ENCODE measurements at regions not wholly inside any gene's neighbourhood (a gene's known extent, or its start where the extent isn't known, plus 50 kb on each side); places are given as distances from the start of the nearest gene placed in this dataset.

GRCh38 chr9:81492710-81493447 is 196.5 kb downstream of the TLE1 start:
- no peaks in the 10 kb centered on the region for H3K9me3 ChIP-seq (ENCODE audit: control insufficient read depth in 2 of 2, insufficient read depth in 1 of 2, low read length in 1 of 2)
- no peaks in the 10 kb centered on the region for H3K27me3 ChIP-seq (ENCODE audit: control insufficient read depth in 2 of 2, insufficient read depth in 1 of 2, low read length in 1 of 2)
- H3K27ac ChIP-seq (ENCODE audit: low read depth in 1 of 2, low read length in 1 of 2), result no peak overlapping the region
- H3K4me3 ChIP-seq (ENCODE audit: low read length in 2 of 2), result no peak overlapping the region
- DNase-seq (ENCODE audit: low read depth in 6 of 9, low spot score in 9 of 9), result no peak
- peaks cover 2 to 14% of the 10 kb centered on the region in 2 donors for H3K4me1 ChIP-seq (ENCODE audit: control insufficient read depth in 2 of 2, insufficient read depth in 2 of 2, low read length in 2 of 2)
- WGBS, result 26% methylated on average over 1 of the region's 1 CpG
- no peaks in the 10 kb centered on the region for H3K36me3 ChIP-seq (ENCODE audit: control insufficient read depth in 2 of 2, insufficient read depth in 2 of 2, low read length in 1 of 2)

GRCh38 chr9:81490605-81491331 is 198.6 kb downstream of the TLE1 start:
- 98% methylated on average over 5 of the region's 5 CpGs for WGBS
- peaks cover 2 to 14% of the 10 kb centered on the region in 2 donors for H3K4me1 ChIP-seq (ENCODE audit: control insufficient read depth in 2 of 2, insufficient read depth in 2 of 2, low read length in 2 of 2)
- no peak overlapping the region for H3K4me3 ChIP-seq (ENCODE audit: low read length in 2 of 2)
- H3K36me3 ChIP-seq (ENCODE audit: control insufficient read depth in 2 of 2, insufficient read depth in 2 of 2, low read length in 1 of 2), result no peaks in the 10 kb centered on the region
- H3K27me3 ChIP-seq (ENCODE audit: control insufficient read depth in 2 of 2, insufficient read depth in 1 of 2, low read length in 1 of 2), result no peaks in the 10 kb centered on the region
- H3K27ac ChIP-seq (ENCODE audit: low read depth in 1 of 2, low read length in 1 of 2), result no peak overlapping the region
- no peaks in the 10 kb centered on the region for H3K9me3 ChIP-seq (ENCODE audit: control insufficient read depth in 2 of 2, insufficient read depth in 1 of 2, low read length in 1 of 2)
- no peak for DNase-seq (ENCODE audit: low read depth in 6 of 9, low spot score in 9 of 9)

GRCh38 chr9:81489046-81489445 is 200.3 kb downstream of the TLE1 start:
- WGBS, result 6% methylated on average over 1 of the region's 1 CpG
- H3K4me3 ChIP-seq (ENCODE audit: low read length in 2 of 2), result no peak overlapping the region
- peak in 7 of 9 donors; percentile 16 to 59 (median 26) for DNase-seq (ENCODE audit: low read depth in 6 of 9, low spot score in 9 of 9)
- H3K36me3 ChIP-seq (ENCODE audit: control insufficient read depth in 2 of 2, insufficient read depth in 2 of 2, low read length in 1 of 2), result no peaks in the 10 kb centered on the region
- H3K27ac ChIP-seq (ENCODE audit: low read depth in 1 of 2, low read length in 1 of 2), result no peak overlapping the region
- no peaks in the 10 kb centered on the region for H3K9me3 ChIP-seq (ENCODE audit: control insufficient read depth in 2 of 2, insufficient read depth in 1 of 2, low read length in 1 of 2)
- peaks cover 2 to 14% of the 10 kb centered on the region in 2 donors for H3K4me1 ChIP-seq (ENCODE audit: control insufficient read depth in 2 of 2, insufficient read depth in 2 of 2, low read length in 2 of 2)
- H3K27me3 ChIP-seq (ENCODE audit: control insufficient read depth in 2 of 2, insufficient read depth in 1 of 2, low read length in 1 of 2), result no peaks in the 10 kb centered on the region

- 93% methylated on average over 6 of the region's 6 CpGs for WGBS
- no peaks in the 10 kb centered on the region for H3K9me3 ChIP-seq (ENCODE audit: control insufficient read depth in 2 of 2, insufficient read depth in 1 of 2, low read length in 1 of 2)
- no peak for DNase-seq (ENCODE audit: low read depth in 6 of 9, low spot score in 9 of 9)
- H3K36me3 ChIP-seq (ENCODE audit: control insufficient read depth in 2 of 2, insufficient read depth in 2 of 2, low read length in 1 of 2), result no peaks in the 10 kb centered on the region
- no peak overlapping the region for H3K4me3 ChIP-seq (ENCODE audit: low read length in 2 of 2)
- H3K4me1 ChIP-seq (ENCODE audit: control insufficient read depth in 2 of 2, insufficient read depth in 2 of 2, low read length in 2 of 2), result no peaks in the 10 kb centered on the region
- no peaks in the 10 kb centered on the region for H3K27me3 ChIP-seq (ENCODE audit: control insufficient read depth in 2 of 2, insufficient read depth in 1 of 2, low read length in 1 of 2)
- no peak overlapping the region for H3K27ac ChIP-seq (ENCODE audit: low read depth in 1 of 2, low read length in 1 of 2)
These were observed 208.3 kb downstream of the TLE1 start for GRCh38 chr9:81480828-81481604.

GRCh38 chr9:81479573-81479972 is 209.8 kb downstream of the TLE1 start:
- Histone ChIP-seq H3K4me1 (ENCODE audit: control insufficient read depth in 2 of 2, insufficient read depth in 2 of 2, low read length in 2 of 2) (no peaks in the 10 kb centered on the region), H3K9me3 (ENCODE audit: control insufficient read depth in 2 of 2, insufficient read depth in 1 of 2, low read length in 1 of 2) (no peaks in the 10 kb centered on the region), H3K36me3 (ENCODE audit: control insufficient read depth in 2 of 2, insufficient read depth in 2 of 2, low read length in 1 of 2) (no peaks in the 10 kb centered on the region), H3K27me3 (ENCODE audit: control insufficient read depth in 2 of 2, insufficient read depth in 1 of 2, low read length in 1 of 2) (no peaks in the 10 kb centered on the region), H3K27ac (ENCODE audit: low read depth in 1 of 2, low read length in 1 of 2) (no peak overlapping the region), H3K4me3 (ENCODE audit: low read length in 2 of 2) (no peak overlapping the region)
- DNase-seq (ENCODE audit: low read depth in 6 of 9, low spot score in 9 of 9), result peak in 1 of 9 donors; percentile 19
- WGBS, result 89% methylated on average over 2 of the region's 2 CpGs

- Histone ChIP-seq H3K27ac (ENCODE audit: low read depth in 1 of 2, low read length in 1 of 2) (no peak overlapping the region), H3K27me3 (ENCODE audit: control insufficient read depth in 2 of 2, insufficient read depth in 1 of 2, low read length in 1 of 2) (no peaks in the 10 kb centered on the region), H3K4me1 (ENCODE audit: control insufficient read depth in 2 of 2, insufficient read depth in 2 of 2, low read length in 2 of 2) (peaks cover 2 to 7% of the 10 kb centered on the region in 2 donors), H3K4me3 (ENCODE audit: low read length in 2 of 2) (no peak overlapping the region), H3K9me3 (ENCODE audit: control insufficient read depth in 2 of 2, insufficient read depth in 1 of 2, low read length in 1 of 2) (no peaks in the 10 kb centered on the region), H3K36me3 (ENCODE audit: control insufficient read depth in 2 of 2, insufficient read depth in 2 of 2, low read length in 1 of 2) (no peaks in the 10 kb centered on the region)
- no peak for DNase-seq (ENCODE audit: low read depth in 6 of 9, low spot score in 9 of 9)
- 91% methylated on average over 2 of the region's 2 CpGs for WGBS
These were observed 211.7 kb downstream of the TLE1 start for GRCh38 chr9:81477669-81478068.

- WGBS, result 98% methylated on average over 6 of the region's 6 CpGs
These were observed 212.4 kb downstream of the TLE1 start for GRCh38 chr9:81476813-81477490.

GRCh38 chr9:81474792-81475191 is 214.6 kb downstream of the TLE1 start:
- 94% methylated on average over 5 of the region's 5 CpGs for WGBS
- no peak for DNase-seq (ENCODE audit: low read depth in 6 of 9, low spot score in 9 of 9)
- Histone ChIP-seq H3K36me3 (ENCODE audit: control insufficient read depth in 2 of 2, insufficient read depth in 2 of 2, low read length in 1 of 2) (no peaks in the 10 kb centered on the region), H3K27me3 (ENCODE audit: control insufficient read depth in 2 of 2, insufficient read depth in 1 of 2, low read length in 1 of 2) (no peaks in the 10 kb centered on the region), H3K27ac (ENCODE audit: low read depth in 1 of 2, low read length in 1 of 2) (no peak overlapping the region), H3K4me3 (ENCODE audit: low read length in 2 of 2) (no peak overlapping the region), H3K4me1 (ENCODE audit: control insufficient read depth in 2 of 2, insufficient read depth in 2 of 2, low read length in 2 of 2) (peaks cover 3 to 10% of the 10 kb centered on the region in 2 donors), H3K9me3 (ENCODE audit: control insufficient read depth in 2 of 2, insufficient read depth in 1 of 2, low read length in 1 of 2) (no peaks in the 10 kb centered on the region)

More at GRCh38 chr9:81476813-81477490, 212.4 kb downstream of the TLE1 start:
- H3K27me3 ChIP-seq (ENCODE audit: control insufficient read depth in 2 of 2, insufficient read depth in 1 of 2, low read length in 1 of 2), result no peaks in the 10 kb centered on the region
- DNase-seq (ENCODE audit: low read depth in 6 of 9, low spot score in 9 of 9), result no peak
- no peak overlapping the region for H3K27ac ChIP-seq (ENCODE audit: low read depth in 1 of 2, low read length in 1 of 2)
- no peak overlapping the region for H3K4me3 ChIP-seq (ENCODE audit: low read length in 2 of 2)
- H3K36me3 ChIP-seq (ENCODE audit: control insufficient read depth in 2 of 2, insufficient read depth in 2 of 2, low read length in 1 of 2), result no peaks in the 10 kb centered on the region
- no peaks in the 10 kb centered on the region for H3K9me3 ChIP-seq (ENCODE audit: control insufficient read depth in 2 of 2, insufficient read depth in 1 of 2, low read length in 1 of 2)
- peaks cover 3 to 10% of the 10 kb centered on the region in 2 donors for H3K4me1 ChIP-seq (ENCODE audit: control insufficient read depth in 2 of 2, insufficient read depth in 2 of 2, low read length in 2 of 2)
